Progenitor cell of endocrine pancreas (in vitro differentiated cells): ENCODE measurements at regions not wholly inside any gene's neighbourhood (a gene's known extent, or its start where the extent isn't known, plus 50 kb on each side); places are given as distances from the start of the nearest gene placed in this dataset.

Experiments used
- DNase-seq: peaks from one replicate; pipeline ENCODE4 v3.0.0; 2021; ENCODE audit warnings: low spot score; ENCODE audit not compliant: unreplicated experiment
- H3K27ac Mint-ChIP-seq: 2 replicates; pipeline ENCODE4 v1.8.0; 2021; ENCODE audit warnings: mild to moderate bottlenecking, moderate library complexity, mixed read lengths
- H3K27me3 Mint-ChIP-seq: 2 replicates; pipeline ENCODE4 v1.8.0; 2021; ENCODE audit warnings: mixed read lengths
- H3K36me3 Mint-ChIP-seq: 2 replicates; pipeline ENCODE4 v1.8.0; 2022; ENCODE audit warnings: mixed read lengths; ENCODE audit not compliant: insufficient read depth
- H3K4me1 Mint-ChIP-seq: 2 replicates; pipeline ENCODE4 v1.8.0; 2021; ENCODE audit warnings: low read depth, mixed read lengths
- H3K4me3 Mint-ChIP-seq: 2 replicates; pipeline ENCODE4 v1.8.0; 2021; ENCODE audit warnings: low read depth, mild to moderate bottlenecking, moderate library complexity, mixed read lengths
- H3K9me3 Mint-ChIP-seq: 2 replicates; pipeline ENCODE4 v1.8.0; 2021; ENCODE audit warnings: low read depth, mixed read lengths
- TF ChIP-seq, protein P1 (sequence below): fragments of 200-600 bp; sonication (generic); IDR thresholded peaks from one replicate; pipeline ENCODE4 v1.5.0; 2021; ENCODE audit warnings: antibody characterized with exemption, mild to moderate bottlenecking; ENCODE audit not compliant: unreplicated experiment

GRCh38 chr5:112668016-112668415 lies 69.7 kb upstream of the APC start:
- Mint-ChIP-seq H3K4me1 (no peaks in the 10 kb centered on the region), H3K4me3 (no peak overlapping the region), H3K36me3 (no peaks in the 10 kb centered on the region), H3K27me3 (peaks cover 3% of the 10 kb centered on the region), H3K27ac (no peak overlapping the region), H3K9me3 (no peaks in the 10 kb centered on the region)
- DNase-seq = no peak
- TF ChIP-seq, protein P1, sequence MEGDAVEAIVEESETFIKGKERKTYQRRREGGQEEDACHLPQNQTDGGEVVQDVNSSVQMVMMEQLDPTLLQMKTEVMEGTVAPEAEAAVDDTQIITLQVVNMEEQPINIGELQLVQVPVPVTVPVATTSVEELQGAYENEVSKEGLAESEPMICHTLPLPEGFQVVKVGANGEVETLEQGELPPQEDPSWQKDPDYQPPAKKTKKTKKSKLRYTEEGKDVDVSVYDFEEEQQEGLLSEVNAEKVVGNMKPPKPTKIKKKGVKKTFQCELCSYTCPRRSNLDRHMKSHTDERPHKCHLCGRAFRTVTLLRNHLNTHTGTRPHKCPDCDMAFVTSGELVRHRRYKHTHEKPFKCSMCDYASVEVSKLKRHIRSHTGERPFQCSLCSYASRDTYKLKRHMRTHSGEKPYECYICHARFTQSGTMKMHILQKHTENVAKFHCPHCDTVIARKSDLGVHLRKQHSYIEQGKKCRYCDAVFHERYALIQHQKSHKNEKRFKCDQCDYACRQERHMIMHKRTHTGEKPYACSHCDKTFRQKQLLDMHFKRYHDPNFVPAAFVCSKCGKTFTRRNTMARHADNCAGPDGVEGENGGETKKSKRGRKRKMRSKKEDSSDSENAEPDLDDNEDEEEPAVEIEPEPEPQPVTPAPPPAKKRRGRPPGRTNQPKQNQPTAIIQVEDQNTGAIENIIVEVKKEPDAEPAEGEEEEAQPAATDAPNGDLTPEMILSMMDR = no peak

- Mint-ChIP-seq H3K4me3 (no peak overlapping the region), H3K9me3 (no peaks in the 10 kb centered on the region), H3K27me3 (peaks cover 3% of the 10 kb centered on the region), H3K4me1 (no peaks in the 10 kb centered on the region), H3K36me3 (no peaks in the 10 kb centered on the region), H3K27ac (no peak overlapping the region)
- DNase-seq = no peak
- TF ChIP-seq, protein P1 = no peak
These were observed 68.8 kb upstream of the APC start for GRCh38 chr5:112668911-112669310.

- Mint-ChIP-seq H3K27ac (no peak overlapping the region), H3K27me3 (peaks cover 3% of the 10 kb centered on the region), H3K4me1 (no peaks in the 10 kb centered on the region)
These were observed 68.2 kb upstream of the APC start for GRCh38 chr5:112669328-112669963.

GRCh38 chr5:112671687-112672086 lies 66.0 kb upstream of the APC start:
- no peak overlapping the region for H3K27ac Mint-ChIP-seq
- H3K9me3 Mint-ChIP-seq = no peaks in the 10 kb centered on the region
- TF ChIP-seq, protein P1 = no peak
- no peaks in the 10 kb centered on the region for H3K4me1 Mint-ChIP-seq
- H3K4me3 Mint-ChIP-seq = no peak overlapping the region
- peaks cover 3% of the 10 kb centered on the region for H3K27me3 Mint-ChIP-seq
- H3K36me3 Mint-ChIP-seq = no peaks in the 10 kb centered on the region
- no peak for DNase-seq

More at GRCh38 chr5:112669328-112669963, 68.2 kb upstream of the APC start:
- Mint-ChIP-seq H3K9me3 (no peaks in the 10 kb centered on the region), H3K36me3 (no peaks in the 10 kb centered on the region), H3K4me3 (no peak overlapping the region)
- TF ChIP-seq, protein P1 = no peak
- DNase-seq = no peak

- H3K27me3 Mint-ChIP-seq = no peaks in the 10 kb centered on the region
- TF ChIP-seq, protein P1 = no peak
- no peak for DNase-seq
- no peak overlapping the region for H3K27ac Mint-ChIP-seq
- no peak overlapping the region for H3K4me3 Mint-ChIP-seq
- H3K36me3 Mint-ChIP-seq = no peaks in the 10 kb centered on the region
- H3K9me3 Mint-ChIP-seq = peaks cover 3% of the 10 kb centered on the region
- H3K4me1 Mint-ChIP-seq = peaks cover 1% of the 10 kb centered on the region
These were observed 56.2 kb upstream of the APC start for GRCh38 chr5:112681481-112681908.
